GM19468 (cell line): ENCODE measurements at regions not wholly inside any gene's neighbourhood (a gene's known extent, or its start where the extent isn't known, plus 50 kb on each side); places are given as distances from the start of the nearest gene placed in this dataset.

Experiments
- ATAC-seq: cut with Tn5 transposase; IDR thresholded peaks from one replicate; pipeline ENCODE4 v1.9.1; 2021; ENCODE audit warnings: mild to moderate bottlenecking, moderate library complexity, moderate number of reproducible peaks; ENCODE audit not compliant: unreplicated experiment; ENCODE audit errors: extremely low read depth

DNA sequence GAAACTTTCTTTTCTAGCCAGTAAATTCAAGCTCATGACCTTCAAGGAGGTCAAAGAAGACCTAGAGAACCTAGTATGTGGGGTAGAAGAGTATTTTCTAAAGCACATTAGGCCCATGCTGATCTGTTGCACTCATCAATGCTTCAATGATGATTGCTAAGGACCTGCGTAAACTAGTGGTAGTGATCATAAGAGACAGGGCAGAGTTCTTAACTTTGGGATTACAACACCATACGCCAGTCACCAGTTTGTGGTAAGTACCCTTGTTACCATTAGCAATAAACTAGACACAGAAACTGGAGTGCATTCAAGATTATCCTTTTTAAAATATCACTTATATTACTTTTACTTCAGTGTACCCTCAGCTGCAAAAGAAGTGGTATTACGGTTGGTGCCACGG is 490.3 kb downstream of the BUD13 start:
- no peak for ATAC-seq

GRCh38 chr11:116281173-116282160 is 491.3 kb downstream of the BUD13 start:
- no peak for ATAC-seq

- ATAC-seq = no peak
Observed at GRCh38 chr11:116279511-116279910, 493.3 kb downstream of the BUD13 start.

- ATAC-seq = no peak
Observed at GRCh38 chr11:116278076-116278475, 494.7 kb downstream of the BUD13 start.

DNA sequence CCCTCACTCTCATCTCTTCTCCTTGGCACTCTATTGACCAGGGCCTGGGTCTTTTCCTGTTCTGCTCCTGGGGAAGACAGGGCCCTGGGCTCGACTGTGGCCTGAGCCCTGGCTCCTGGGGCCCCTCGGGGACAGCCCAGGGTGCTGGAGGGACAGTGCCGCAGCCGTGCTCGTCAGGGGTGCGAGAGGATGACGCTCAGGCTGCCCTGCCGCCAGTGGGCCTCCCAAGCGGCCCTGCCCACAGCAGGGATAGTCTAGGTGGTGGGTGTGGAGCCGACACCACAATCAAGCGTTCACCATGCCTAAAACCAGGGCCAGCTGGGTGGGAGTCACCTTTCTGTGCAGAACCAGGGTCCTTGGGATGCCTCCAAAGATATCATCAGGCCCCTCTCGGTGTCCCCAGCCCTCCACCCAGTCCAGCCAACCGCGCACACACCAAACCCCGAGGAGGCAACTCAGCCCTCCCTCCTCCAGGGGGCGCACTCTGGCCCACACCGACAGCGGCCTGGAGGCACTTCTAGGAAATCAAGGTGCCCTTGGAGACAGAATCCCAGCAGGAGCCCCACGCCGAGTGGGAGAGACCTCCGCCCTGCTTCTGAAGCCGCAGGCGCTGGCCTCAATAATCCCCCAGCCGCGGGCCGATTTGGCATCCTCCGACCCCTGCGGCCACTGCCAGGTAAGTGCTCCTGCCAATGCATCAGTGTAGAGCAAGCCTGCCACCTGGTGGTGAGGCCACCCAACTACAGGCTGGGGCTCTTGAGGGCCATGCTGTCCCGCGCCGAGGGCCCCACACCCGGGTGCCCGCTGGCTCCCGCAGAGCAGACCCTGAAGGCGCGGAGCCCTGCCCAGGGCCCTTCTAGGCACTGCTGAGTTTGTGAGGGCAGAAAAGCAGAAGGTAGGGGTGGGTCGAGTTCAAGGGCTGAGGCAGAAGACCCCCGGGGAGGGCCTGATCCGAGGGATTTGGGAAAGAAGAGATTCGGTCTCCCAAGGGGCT is 496.4 kb downstream of the BUD13 start:
- ATAC-seq = peak; percentile 63

GRCh38 chr11:116275635-116276034 is 497.2 kb downstream of the BUD13 start:
- ATAC-seq = no peak

DNA sequence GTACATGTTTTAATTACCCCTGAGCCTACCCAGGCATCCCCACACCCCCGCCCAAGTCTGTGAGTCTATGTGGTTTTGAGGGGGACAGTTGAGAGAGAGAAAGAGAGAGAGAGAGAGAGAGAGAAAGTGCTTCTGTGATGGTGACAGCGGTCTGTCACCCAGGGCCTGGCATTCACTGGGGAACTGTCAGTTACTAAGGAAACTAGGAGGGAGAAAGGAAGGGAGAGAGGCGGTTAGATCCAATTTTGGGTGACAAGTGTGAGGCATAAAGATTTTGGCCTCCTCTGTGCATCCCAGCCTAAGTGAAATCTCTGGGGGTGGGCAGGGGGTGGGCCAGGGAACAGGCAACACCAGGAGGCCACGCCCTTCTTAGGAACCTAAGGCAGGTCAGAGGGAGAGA is 498.3 kb downstream of the BUD13 start:
- ATAC-seq = no peak

GRCh38 chr11:116272181-116272789 is 500.5 kb downstream of the BUD13 start:
- no peak for ATAC-seq

GRCh38 chr11:116271479-116271878 is 501.3 kb downstream of the BUD13 start:
- ATAC-seq = no peak

GRCh38 chr11:116267146-116267545 is 505.6 kb downstream of the BUD13 start:
- no peak for ATAC-seq

DNA sequence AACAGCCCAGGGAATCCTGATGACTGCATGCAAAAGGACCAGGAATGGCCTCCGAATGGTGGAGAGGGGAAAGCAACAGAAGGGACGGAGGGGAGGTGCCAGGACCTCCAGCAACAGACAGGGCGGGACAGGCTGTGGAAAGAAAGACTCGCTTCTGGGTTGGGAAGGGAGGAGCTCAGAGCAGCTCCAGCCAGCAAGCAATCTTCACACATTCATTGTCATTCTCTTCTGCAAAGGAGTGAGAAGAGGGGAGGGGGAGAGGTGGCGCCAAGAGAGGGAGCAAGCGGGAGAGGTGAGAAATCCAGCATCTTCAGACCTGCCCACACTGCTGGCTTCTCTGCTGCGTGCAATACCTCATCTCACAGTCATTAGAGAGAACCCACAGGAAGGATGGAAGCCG is 509.0 kb downstream of the BUD13 start:
- no peak for ATAC-seq

- no peak for ATAC-seq
Observed at GRCh38 chr11:116263019-116263418, 509.8 kb downstream of the BUD13 start.

- ATAC-seq = no peak
Observed at GRCh38 chr11:116262370-116262769, 510.4 kb downstream of the BUD13 start.

DNA sequence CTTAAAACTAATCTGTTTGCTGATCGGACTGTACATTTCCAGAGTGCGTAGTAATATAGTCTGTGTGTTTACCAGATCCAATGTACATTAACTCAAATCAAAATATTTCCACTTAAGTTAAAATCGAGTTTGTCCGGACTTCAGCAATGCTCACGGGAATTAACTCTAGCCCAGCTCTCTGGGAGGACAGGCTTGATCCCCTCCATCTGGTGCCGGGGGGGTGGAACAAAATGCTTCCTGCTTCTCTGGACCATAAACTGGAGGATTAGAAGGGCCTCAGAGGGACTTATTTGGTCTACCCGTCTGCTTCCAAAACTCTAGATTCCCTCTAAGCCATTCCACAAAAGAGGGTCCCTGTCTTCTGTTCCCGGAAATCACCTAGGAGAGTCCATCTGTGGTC is 511.2 kb downstream of the BUD13 start:
- ATAC-seq = no peak

GRCh38 chr11:116258821-116259220 is 514.0 kb downstream of the BUD13 start:
- ATAC-seq = no peak

DNA sequence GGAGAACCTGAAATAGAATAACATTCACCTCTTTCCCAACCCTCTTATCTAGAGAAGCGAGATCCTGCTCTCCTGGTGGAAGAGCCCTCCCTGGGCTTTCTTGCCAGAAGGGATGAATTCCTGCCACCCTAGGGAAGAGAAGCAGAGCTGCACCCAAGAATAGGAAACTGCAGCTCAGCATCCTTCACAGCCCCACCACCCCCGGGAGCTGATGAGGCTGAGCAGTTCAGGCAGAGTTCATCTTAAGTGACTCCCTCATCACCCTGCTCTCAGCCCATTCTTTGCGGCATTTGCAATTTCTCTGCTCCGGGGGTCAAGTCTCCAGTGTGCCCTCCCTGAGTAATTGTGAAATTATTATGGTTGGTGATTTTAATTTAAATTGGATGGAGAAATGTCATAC is 514.9 kb downstream of the BUD13 start:
- no peak for ATAC-seq

DNA sequence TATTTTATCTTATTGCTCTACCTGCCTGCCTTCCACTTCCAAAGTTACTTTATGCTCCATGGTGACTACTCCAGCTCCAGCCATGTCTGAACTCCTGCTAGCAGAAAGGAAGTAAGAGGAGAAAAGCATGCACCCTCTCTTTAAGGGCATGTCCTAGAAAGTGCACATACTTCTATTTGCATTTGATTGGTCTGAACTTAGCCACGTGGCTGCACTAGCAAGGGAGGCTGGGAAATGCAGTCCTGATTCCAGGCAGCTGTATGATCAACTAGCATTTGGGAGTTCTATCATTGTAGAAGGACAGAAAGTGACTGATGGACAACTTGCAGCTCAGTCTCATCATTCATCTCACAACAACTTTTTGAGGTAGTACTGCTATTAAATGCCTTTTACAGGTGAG is 515.7 kb downstream of the BUD13 start:
- no peak for ATAC-seq

- ATAC-seq = no peak
Observed at GRCh38 chr11:116256215-116256614, 516.6 kb downstream of the BUD13 start.

GRCh38 chr11:116255321-116255953 is 517.4 kb downstream of the BUD13 start:
- ATAC-seq = no peak

- no peak for ATAC-seq
Observed at GRCh38 chr11:116250155-116250554, 522.6 kb downstream of the BUD13 start.
